ENCODE measurements at regions not wholly inside any gene's neighbourhood (a gene's known extent, or its start where the extent isn't known, plus 50 kb on each side); places are given as distances from the start of the nearest gene placed in this dataset.
A peak's percentile ranks its signal among the peaks of the same experiment; 100 is the strongest.

DNA sequence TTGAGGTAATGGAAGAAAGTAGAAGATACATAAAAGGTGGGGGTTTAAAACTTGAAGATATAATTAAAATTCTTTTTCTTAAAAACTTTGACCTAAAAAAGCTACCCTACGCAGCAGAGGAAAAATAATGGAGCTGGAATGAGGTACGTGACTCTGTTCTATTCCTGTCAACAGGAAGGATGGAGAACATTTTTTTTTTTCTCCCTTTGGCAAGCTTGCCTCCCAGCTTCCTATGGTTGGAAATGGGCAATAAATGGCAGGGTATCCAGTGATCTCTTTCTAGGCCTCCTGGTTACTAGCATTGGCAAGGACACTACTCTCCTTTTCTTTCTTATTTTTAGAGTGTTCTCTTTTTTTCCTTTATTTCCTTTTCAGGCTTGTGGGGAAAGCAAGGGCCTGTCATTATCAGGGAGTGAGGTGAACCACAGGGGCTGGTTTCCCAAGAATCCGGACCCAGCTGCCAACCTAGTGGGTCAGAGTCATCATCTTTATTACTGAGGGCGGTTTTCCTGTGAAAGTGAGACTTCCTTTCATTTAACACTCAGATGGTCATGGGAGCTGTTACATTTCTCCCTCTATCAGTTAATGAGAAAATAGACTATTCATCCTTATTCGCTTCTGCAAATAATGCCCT is 224.6 kb downstream of the SPRY1 start:
- peak in 1 of 2 donors; percentile 7 for DNase-seq (ENCODE audit: low spot score in 2 of 2)
- Histone ChIP-seq H3K4me1 (peaks cover 0 to 23% (median 4%) of the 10 kb centered on the region in 4 donors), H3K36me3 (no peaks in the 10 kb centered on the region), H3K4me3 (no peak overlapping the region), H3K9me3 (no peaks in the 10 kb centered on the region), H3K27me3 (no peaks in the 10 kb centered on the region), H3K27ac (peak overlapping the region in 2 of 4 donors; percentile 21 to 63)
- WGBS, 2 donors: 59 to 63% methylated on average over 5 of the region's 5 CpGs
- TF ChIP-seq EP300 (IDR thresholded peaks at IDR 0.05): no peak
- no peak for TF ChIP-seq POLR2A (IDR thresholded peaks at IDR 0.05)
- TF ChIP-seq, protein P1, sequence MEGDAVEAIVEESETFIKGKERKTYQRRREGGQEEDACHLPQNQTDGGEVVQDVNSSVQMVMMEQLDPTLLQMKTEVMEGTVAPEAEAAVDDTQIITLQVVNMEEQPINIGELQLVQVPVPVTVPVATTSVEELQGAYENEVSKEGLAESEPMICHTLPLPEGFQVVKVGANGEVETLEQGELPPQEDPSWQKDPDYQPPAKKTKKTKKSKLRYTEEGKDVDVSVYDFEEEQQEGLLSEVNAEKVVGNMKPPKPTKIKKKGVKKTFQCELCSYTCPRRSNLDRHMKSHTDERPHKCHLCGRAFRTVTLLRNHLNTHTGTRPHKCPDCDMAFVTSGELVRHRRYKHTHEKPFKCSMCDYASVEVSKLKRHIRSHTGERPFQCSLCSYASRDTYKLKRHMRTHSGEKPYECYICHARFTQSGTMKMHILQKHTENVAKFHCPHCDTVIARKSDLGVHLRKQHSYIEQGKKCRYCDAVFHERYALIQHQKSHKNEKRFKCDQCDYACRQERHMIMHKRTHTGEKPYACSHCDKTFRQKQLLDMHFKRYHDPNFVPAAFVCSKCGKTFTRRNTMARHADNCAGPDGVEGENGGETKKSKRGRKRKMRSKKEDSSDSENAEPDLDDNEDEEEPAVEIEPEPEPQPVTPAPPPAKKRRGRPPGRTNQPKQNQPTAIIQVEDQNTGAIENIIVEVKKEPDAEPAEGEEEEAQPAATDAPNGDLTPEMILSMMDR (IDR thresholded peaks at IDR 0.05): no peak

DNA sequence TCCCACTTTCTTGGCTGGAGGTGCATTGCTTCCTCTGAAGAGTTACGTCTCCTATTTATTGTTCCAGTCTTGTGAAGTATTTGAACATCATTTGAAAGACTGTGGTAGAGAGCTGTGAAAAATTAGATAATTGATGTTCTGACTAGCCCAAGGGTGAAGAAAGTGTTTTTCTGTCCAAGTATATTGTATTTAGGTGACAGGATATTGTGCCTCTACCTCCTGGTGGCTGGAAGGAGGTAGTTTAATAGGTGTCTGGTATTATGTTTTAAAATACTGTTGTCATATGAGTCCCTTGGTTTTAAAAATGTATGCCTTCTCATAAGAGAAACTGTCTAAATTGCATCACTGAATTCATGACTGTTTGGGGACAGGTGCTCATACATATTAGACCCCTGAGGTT is 226.0 kb downstream of the SPRY1 start:
- H3K4me1 ChIP-seq: peaks cover 0 to 12% (median 0%) of the 10 kb centered on the region in 4 donors
- H3K27me3 ChIP-seq: no peaks in the 10 kb centered on the region
- H3K27ac ChIP-seq: no peak overlapping the region
- no peak for DNase-seq (ENCODE audit: low spot score in 2 of 2)
- no peaks in the 10 kb centered on the region for H3K36me3 ChIP-seq
- H3K4me3 ChIP-seq: no peak overlapping the region
- TF ChIP-seq EP300 (IDR thresholded peaks at IDR 0.05) (no peak), POLR2A (IDR thresholded peaks at IDR 0.05) (no peak)
- TF ChIP-seq, protein P1 (IDR thresholded peaks at IDR 0.05): no peak
- no peaks in the 10 kb centered on the region for H3K9me3 ChIP-seq
- WGBS, 2 donors: 89 to 100% methylated on average over 1 of the region's 1 CpG

DNA sequence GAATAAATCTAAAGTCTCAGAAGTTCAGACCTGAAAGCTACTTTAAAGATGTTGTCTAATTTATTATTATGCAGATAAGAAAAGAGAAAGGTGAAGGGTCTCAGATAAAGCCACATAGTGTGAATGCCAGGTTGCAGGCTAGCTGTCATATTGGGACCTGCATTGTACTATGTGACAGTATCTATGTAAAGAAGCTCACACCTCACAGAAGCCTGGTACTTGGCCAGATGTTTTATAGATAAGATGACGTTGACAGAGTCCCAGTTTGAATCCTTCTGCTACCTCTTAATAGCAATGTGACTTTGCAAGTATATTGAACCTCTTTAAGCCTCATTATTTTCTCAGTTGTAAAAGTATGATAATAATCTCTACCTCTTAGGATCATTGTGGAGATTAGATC is 227.0 kb downstream of the SPRY1 start:
- TF ChIP-seq, protein P1 (IDR thresholded peaks at IDR 0.05): no peak
- TF ChIP-seq POLR2A (IDR thresholded peaks at IDR 0.05) (no peak), EP300 (IDR thresholded peaks at IDR 0.05) (no peak)
- H3K27ac ChIP-seq: no peak overlapping the region
- no peaks in the 10 kb centered on the region for H3K27me3 ChIP-seq
- H3K4me3 ChIP-seq: no peak overlapping the region
- no peaks in the 10 kb centered on the region for H3K9me3 ChIP-seq
- no peaks in the 10 kb centered on the region for H3K36me3 ChIP-seq
- 70 to 87% methylated on average over 1 of the region's 1 CpG for WGBS, 2 donors
- peaks cover 0 to 9% (median 0%) of the 10 kb centered on the region in 4 donors for H3K4me1 ChIP-seq
- DNase-seq (ENCODE audit: low spot score in 2 of 2): no peak

DNA sequence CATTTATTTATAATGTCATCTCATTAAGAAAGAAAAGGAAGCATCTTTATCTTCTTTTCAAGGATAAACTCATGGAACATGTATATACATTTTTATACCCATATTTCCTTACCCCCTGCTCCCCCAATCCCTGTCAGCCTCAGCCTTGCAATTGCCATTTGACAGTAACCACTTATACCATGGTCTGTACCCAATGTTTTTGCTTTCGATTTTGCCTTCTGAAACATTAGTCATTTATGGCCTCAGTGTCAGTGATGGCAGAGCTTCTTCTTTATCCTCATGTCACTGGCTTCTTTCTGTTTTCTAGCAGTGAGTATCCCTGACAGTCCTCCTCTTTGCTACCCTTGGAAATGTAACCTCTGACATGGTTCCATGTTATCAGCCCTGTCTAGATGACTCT is 228.4 kb downstream of the SPRY1 start:
- no peak overlapping the region for H3K4me3 ChIP-seq
- H3K9me3 ChIP-seq: no peaks in the 10 kb centered on the region
- H3K36me3 ChIP-seq: no peaks in the 10 kb centered on the region
- H3K27ac ChIP-seq: no peak overlapping the region
- H3K4me1 ChIP-seq: peaks cover 0 to 9% (median 0%) of the 10 kb centered on the region in 4 donors
- WGBS, 2 donors: 81 to 83% methylated on average over 1 of the region's 1 CpG
- TF ChIP-seq EP300 (IDR thresholded peaks at IDR 0.05) (no peak), POLR2A (IDR thresholded peaks at IDR 0.05) (no peak)
- TF ChIP-seq, protein P1 (IDR thresholded peaks at IDR 0.05): no peak
- no peak for DNase-seq (ENCODE audit: low spot score in 2 of 2)
- no peaks in the 10 kb centered on the region for H3K27me3 ChIP-seq

DNA sequence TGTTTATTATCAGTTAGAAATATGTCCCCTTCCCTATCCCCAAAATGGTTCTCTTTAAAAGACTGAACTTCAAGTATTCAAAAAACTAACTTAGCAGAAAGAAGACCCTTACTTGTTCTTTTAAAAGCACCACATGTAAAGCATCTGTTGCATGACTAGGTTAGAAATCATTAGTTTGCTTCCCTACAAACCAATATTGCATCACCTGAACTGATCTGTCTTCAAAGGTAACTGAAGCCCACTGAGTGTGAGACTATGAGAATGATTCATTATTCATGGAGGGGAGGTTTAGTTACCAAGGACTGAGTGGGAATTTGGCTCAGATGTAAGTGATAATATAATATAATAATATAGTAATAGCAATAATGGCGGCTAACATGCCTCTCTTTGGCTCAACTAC is 231.7 kb downstream of the SPRY1 start:
- Histone ChIP-seq H3K36me3 (no peaks in the 10 kb centered on the region), H3K9me3 (no peaks in the 10 kb centered on the region), H3K4me3 (no peak overlapping the region), H3K4me1 (no peaks in the 10 kb centered on the region), H3K27me3 (no peaks in the 10 kb centered on the region), H3K27ac (no peak overlapping the region)
- TF ChIP-seq POLR2A (IDR thresholded peaks at IDR 0.05) (no peak), EP300 (IDR thresholded peaks at IDR 0.05) (no peak)
- TF ChIP-seq, protein P1 (IDR thresholded peaks at IDR 0.05): no peak
- 88 to 97% methylated on average over 1 of the region's 1 CpG for WGBS, 2 donors
- no peak for DNase-seq (ENCODE audit: low spot score in 2 of 2)
